IPS-18c (cell line): ENCODE measurements at regions not wholly inside any gene's neighbourhood (a gene's known extent, or its start where the extent isn't known, plus 50 kb on each side); places are given as distances from the start of the nearest gene placed in this dataset.

Source experiments
- H3K4me3 ChIP-seq: 2 replicates; pipeline ENCODE4 v1.7.0; 2013; ENCODE audit warnings: low read depth, mild to moderate bottlenecking, low read length, moderate library complexity; ENCODE audit not compliant: insufficient read depth
- H3K9me3 ChIP-seq: one replicate; pipeline ENCODE4 v1.6.1; 2013; ENCODE audit warnings: mild to moderate bottlenecking, low read length, moderate library complexity; ENCODE audit not compliant: control insufficient read depth, insufficient read depth

DNA sequence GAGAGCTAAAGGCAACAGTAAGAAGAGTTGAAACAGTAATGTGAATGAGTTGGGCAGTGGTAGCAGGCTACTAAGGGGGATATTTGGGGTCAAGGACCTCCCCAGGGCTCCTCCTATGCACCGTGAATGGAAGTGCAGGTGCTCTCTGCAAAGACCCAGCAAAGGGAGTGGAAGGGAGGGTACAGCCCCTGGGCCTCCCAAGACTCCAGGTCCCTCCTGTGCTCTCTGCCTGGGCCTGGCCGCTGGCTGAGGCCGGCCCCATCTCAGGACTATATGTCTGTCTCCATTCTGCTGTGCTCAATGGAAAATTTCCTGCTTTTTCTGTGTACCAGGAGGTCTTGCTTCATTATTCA is 372.1 kb upstream of the MKI67 start:
- Histone ChIP-seq H3K4me3 (no peak overlapping the region), H3K9me3 (no peaks in the 10 kb centered on the region)

DNA sequence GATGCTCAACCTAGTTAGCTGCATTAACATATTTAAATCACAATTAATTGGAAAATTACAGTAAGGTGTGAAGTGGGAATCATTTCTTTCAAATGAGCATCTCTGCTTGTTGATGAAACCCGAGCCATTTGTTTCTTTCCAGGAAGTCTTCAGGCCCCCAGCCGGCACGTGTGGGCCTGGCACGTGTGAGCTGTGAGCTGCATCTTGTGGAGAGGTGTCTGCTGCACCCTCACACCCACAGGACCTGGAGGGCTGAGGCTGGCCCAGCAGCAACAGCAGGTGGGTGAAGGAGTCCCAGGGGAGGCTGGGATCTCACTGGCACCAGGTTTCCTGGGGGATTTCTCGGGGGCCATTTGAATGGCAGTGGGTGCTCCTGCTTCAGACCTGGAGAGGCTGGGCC is 372.5 kb upstream of the MKI67 start:
- H3K9me3 ChIP-seq = no peaks in the 10 kb centered on the region
- no peak overlapping the region for H3K4me3 ChIP-seq

DNA sequence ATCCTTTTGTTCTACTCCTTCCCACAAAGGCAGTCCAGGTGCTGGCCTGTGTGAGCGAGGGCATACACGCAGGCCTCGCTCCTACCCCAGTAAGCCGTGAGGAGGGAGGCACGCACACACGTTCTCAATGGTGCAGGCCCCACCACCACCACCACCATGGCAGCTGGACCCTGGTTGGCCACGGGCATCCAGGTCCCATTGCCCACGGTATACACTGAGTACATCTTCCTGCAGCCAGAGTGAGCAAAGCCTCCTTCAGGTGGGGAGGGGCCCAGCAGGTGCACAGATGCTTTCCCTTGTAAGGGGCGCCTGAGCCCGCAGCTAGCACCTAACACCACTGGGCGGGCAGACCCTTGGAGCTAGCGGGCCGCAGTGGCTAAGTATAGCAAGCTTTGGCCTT is 373.3 kb upstream of the MKI67 start:
- Histone ChIP-seq H3K4me3 (no peak overlapping the region), H3K9me3 (no peaks in the 10 kb centered on the region)

DNA sequence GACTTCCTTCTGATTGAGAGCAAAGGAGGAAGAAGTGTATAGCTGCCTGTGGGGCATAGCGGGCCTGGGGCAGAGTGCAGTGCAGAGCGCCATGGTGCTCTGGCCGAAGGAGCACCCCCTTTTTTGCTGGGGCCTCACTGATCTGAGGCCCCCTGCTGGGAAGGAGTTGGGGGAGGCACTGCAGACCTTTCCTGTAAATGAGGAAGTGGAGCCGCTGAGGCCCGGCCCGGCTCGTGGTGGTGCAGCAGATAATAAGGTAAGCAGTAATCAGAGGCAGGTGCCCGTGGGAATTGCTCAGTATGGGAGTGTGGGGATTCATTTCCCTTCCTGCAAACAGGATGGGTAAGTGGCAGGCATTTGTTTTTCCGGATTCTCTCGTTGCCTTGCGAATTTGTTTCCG is 373.7 kb upstream of the MKI67 start:
- H3K9me3 ChIP-seq = no peaks in the 10 kb centered on the region
- no peak overlapping the region for H3K4me3 ChIP-seq

DNA sequence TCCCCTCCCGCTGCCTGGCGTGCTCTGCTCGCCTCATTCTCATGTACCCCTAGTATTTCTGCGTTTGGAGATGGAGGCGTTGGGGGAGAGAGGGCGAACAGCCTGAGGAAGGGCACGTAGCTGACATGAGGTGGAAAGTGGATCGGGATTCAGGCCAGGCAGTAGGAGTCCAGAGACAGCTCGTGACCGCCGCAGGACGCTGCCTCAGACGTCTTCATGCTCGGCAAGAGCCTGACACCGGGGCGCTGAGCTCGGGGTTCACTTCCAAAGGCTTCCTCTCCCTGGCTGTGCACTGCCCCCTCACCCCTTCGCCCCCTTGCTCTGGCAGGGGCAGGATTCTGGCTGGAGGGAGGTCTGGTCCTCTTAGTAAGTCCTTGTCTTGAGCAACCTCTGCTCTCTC is 374.4 kb upstream of the MKI67 start:
- H3K4me3 ChIP-seq = no peak overlapping the region
- H3K9me3 ChIP-seq = no peaks in the 10 kb centered on the region

DNA sequence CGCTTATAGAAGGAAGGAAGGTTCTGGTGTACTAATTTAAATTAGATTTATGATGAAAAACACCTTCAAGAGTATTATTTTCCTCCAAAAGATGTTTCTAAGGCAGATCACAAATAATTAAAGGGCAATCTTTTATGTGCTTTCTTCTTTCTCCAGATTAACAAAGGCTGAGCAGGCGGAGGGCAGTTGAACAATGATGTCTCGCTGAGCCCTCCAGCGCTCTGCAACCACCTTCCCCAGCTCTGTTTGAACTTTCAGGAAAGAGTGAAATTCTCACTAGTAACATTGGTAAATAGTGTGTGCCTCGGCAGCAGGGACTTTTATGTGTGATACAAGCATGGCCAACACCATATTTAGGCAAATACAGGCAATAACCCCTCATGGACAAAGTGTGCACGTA is 379.1 kb upstream of the MKI67 start:
- no peak overlapping the region for H3K4me3 ChIP-seq
- H3K9me3 ChIP-seq = no peaks in the 10 kb centered on the region

DNA sequence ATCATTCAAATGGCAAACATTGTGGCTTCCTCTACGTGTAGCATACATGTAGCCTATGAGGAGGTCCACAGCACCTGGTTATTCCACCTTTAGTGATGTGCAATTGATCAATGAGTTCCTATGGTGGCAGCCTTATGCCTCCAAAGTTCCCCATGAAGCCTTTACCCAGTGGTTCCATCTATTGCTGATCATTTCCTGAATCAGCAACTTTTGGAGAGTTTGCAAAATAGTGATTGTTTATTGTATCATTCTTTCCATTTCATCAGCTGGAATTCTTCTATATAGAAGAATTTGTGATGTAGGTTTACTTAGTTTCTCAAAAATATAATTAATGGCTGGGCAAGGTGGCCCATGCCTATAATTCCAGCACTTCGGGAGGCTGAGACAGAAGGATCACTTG is 380.2 kb upstream of the MKI67 start:
- Histone ChIP-seq H3K9me3 (no peaks in the 10 kb centered on the region), H3K4me3 (no peak overlapping the region)

DNA sequence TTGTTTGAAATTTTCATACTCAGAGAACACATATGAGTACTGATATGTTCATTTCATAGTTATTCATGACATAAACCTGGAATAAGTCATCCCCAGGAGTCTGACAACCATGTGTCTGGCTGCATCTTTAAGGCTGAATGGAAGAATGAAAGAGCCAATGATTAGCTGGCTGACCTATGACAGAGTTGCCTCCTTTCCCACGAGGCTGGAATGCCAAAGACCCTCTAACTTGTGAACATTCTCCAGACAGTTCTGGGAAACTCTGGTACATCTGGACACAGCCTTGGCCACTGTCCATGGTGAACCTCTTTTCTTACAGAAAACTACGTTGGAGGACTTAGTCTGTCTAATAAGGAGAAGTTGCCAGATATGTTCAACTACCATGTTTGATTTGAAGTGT is 380.8 kb upstream of the MKI67 start:
- no peak overlapping the region for H3K4me3 ChIP-seq

DNA sequence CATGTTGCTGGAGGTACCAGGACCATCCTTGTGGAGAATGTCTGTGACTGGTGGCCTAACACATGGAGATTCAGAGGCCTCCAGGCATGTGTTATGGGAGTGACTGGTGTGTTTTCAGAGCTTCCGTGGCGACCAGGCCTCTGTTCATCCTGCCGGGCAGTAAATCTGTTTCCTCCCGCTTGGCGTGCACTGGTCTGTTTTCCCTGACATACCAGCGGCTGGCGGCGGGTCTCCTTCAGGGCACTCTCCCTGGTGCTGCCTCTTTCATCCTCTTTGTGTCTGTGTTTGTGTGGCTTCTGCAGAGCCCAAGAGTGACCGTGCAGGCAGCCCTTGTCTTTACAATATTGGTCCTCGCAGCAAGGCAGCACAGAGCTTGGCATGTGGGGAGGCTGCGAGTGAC is 385.1 kb upstream of the MKI67 start:
- Histone ChIP-seq H3K9me3 (no peaks in the 10 kb centered on the region), H3K4me3 (no peak overlapping the region)

More for the DNA sequence above, 380.8 kb upstream of the MKI67 start:
- no peaks in the 10 kb centered on the region for H3K9me3 ChIP-seq

DNA sequence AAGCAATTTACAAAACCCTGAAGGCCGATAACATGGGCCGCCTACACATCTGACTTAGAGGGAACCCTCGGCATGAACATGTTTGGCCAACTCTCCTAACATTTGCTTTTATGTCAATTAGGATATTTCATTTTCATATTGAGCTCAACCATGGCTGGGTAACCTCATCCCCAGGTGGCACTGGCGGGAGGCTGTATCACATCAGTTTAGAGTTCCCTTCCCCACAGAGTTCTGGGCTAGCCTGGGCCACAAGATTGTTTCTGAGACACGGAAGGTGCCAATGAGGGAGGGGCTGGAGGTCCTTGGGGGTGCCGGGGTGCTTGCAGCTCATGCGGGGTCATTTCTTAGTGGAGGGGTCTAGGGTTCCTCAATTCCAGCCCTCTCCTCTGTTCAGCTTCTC is 386.5 kb upstream of the MKI67 start:
- Histone ChIP-seq H3K9me3 (no peaks in the 10 kb centered on the region), H3K4me3 (no peak overlapping the region)

DNA sequence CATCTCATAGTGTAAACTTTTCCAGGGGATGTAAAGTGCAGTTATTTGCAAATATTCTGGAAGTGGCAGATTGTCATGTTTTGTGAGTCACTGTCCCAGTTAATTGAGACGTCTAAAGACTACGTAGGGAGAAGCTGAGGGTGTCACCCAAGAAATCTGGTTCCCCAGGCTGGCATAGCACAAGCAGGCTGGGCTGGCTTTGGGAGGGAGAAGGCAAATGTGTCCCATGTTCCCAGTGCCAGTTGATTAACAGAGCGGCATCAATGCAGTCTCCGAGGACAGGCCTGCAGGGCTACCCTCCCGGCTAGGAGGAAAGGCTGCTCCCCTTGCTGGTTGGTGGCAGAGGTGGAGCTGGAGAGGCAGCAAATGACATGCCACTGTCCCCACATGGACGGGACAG is 388.3 kb upstream of the MKI67 start:
- Histone ChIP-seq H3K4me3 (no peak overlapping the region), H3K9me3 (no peaks in the 10 kb centered on the region)

DNA sequence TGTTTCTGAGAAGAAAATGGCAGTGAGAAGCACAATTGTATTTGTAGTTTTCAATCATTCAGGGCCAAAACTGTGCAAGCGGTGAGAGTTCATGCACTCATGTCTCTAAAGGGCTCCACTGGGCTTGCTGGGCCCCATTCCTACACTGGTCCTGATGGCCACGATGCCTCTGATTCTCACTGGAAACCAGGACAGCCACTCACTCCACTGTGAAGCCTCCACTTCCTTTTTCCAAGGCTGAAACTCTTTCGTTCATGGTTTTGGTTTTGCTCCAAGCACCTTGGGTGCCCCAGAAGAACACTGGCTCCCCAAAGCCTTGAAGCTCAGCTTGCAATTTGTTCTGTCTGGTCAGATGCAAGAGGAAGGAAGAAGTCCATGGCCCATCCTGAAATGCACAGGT is 390.0 kb upstream of the MKI67 start:
- no peak overlapping the region for H3K4me3 ChIP-seq
- H3K9me3 ChIP-seq = no peaks in the 10 kb centered on the region

DNA sequence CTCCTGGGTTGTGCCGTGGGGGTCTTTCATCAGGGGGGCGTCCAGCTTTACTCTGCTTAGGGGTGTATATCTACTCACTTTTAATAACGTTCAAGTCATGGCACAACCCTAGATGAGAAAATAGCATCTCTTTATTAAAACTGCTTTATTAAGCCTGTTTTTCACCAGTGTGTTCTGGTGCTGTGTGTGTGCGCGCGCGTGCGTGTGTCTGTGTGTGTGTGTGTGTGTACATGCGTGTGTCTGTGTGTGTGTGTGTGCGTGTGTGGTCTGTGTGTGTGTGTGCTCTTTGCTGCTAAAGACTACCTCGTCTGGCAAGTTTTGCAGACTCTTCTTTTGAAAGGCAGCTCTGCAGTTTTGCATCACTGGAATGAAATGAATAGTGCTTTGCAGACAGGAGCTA is 390.9 kb upstream of the MKI67 start:
- H3K4me3 ChIP-seq = no peak overlapping the region
- H3K9me3 ChIP-seq = no peaks in the 10 kb centered on the region

DNA sequence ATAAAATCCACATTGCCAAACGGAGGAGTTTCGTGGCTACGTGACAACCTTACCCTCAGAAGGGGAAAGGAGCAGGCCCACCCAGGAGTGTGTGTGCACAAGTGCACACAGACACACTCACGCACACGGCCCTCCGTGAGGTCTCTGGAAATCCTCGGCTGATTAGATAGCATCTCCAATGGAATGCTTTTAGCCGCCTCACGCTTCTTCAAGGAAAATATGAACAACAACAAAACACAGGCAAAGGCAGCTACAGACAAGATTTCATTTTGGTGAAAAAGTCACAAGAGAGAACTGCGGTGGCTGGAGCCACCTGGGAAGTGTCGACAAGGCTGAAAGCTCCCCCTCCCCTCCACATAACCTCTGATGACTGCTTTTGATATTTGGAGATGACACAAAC is 391.8 kb upstream of the MKI67 start:
- H3K4me3 ChIP-seq = no peak overlapping the region

DNA sequence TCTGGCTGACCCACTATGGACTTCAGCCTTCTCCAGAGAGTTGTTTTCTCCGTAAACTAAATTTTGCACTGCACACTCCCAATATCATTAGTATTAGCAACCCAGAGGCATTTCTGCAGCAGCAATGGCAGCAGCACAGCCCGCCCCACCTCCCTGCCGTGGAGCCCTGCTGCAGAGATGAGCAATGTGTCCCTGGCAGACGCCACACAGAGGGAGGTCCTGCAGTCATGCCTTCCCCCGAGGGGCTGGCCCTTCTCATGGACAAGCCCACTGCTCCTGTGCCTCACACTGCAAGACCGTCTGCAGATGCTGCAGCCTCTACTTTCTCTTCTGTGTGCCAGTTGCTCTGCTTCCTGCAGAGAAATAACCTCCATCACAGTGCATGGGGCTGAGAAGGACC is 393.4 kb upstream of the MKI67 start:
- Histone ChIP-seq H3K4me3 (no peak overlapping the region), H3K9me3 (no peaks in the 10 kb centered on the region)

More for the DNA sequence above, 391.8 kb upstream of the MKI67 start:
- no peaks in the 10 kb centered on the region for H3K9me3 ChIP-seq

DNA sequence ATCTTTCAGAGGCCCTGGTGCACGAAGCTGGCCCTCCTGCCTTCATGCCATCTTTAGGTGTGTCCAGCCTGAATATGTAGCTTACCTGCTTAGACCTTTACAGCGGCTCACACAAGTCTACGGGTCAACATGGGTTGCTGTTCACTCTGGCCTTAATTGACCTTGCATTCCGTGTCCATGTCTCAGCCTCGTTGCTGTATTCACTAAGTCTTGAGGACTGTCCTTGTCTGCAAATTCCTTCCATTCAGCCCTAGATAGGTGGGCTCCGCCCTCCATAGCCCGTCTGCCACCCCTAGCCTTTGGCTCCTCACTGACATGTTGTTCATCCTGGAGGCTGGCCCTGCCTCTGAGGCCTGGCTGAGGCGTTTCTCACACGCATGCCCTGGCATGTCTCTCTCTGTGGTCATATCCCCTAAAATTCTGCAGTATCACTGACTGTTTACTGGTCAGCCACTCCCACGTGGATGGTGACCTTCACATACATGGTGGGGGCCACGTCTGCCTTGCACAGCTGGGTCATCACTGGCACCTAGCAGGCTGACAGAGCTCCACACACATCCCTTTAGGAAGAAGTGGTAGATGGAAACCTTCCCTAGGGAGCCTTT is 394.1 kb upstream of the MKI67 start:
- Histone ChIP-seq H3K9me3 (no peaks in the 10 kb centered on the region), H3K4me3 (no peak overlapping the region)

DNA sequence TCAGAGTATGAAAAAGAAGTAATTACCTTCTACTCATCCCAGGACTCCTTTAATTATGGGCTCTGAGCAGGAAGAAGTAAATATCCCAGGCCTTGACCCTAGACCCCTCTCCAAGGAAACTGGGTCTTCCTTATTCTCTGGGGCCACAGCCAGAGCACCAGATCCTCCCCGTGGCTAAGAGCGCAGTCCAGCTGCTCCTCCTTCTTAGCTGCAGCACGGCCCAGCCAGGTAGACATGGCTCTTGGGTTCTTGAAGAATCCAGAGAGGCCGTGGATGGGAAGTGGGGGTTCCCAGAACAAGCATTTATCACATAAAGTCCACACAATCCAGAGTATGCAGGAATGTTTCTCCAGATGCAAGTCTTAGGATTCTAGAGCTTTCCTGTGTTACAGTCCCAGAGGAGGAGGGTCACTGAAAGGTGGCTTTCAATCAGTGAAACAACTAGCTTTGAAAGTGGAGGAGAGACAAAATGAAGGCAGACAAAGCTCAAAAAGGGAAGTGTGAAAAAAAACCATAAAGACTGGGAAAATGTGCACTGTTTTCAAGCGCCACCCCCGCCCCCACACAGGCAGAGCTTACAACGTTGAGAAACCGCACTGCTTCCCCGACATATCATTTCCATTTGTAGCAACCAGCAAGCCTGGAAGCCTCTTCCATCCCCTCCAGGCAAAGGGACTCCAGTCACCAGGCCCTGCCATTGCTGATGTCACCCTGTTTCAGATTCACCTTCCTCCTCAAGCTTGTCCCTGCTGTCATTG is 396.5 kb upstream of the MKI67 start:
- Histone ChIP-seq H3K9me3 (no peaks in the 10 kb centered on the region), H3K4me3 (no peak overlapping the region)

DNA sequence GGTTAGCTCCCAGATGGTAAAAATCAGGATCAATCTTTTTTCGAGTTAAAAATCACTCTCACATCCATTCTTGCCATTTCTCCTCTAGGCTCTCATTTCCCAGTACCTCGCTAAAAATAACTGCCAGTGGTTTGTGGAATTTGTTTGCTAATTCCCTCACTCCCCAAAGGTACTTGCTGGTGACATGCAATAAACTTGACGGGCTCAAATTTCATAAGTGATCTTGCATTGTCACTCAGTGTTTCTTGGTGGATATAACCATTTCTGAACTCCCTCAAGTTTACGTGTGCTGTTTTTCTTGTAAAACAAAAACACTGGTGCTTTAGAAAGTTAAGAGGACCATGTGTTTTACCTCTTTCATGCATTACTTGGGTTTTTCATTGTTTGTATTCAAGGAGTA is 399.2 kb upstream of the MKI67 start:
- no peaks in the 10 kb centered on the region for H3K9me3 ChIP-seq
- no peak overlapping the region for H3K4me3 ChIP-seq

DNA sequence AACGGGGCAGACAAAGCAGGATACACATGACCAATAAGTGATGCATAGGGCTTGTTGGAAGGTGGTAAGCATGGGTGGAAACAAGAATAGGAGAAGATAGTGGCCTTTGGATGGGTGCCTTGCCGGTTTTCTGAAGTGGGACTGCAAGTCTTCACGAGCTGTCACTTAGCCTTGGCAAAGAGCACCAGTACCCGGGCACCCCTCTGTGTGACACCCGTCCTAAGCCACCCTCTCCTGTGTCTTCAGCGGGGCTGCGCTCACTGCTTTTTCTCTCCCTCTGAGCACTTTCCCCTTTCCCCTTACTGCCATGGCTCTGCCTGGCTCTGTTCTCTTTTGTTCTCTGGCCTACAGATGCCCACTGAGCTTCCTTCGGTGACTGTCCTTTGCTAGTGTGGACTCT is 399.7 kb upstream of the MKI67 start:
- H3K4me3 ChIP-seq = no peak overlapping the region

More for the DNA sequence above, 399.7 kb upstream of the MKI67 start:
- H3K9me3 ChIP-seq = no peaks in the 10 kb centered on the region
